Ishikawa (cell line): ENCODE measurements at regions not wholly inside any gene's neighbourhood (a gene's known extent, or its start where the extent isn't known, plus 50 kb on each side); places are given as distances from the start of the nearest gene placed in this dataset.

Source experiments
- CREB1 ChIP-seq: IDR thresholded peaks from 2 replicates; pipeline ENCODE4 v1.6.1; 2012; ENCODE audit warnings: low read depth
- EP300 ChIP-seq: IDR thresholded peaks from 2 replicates; pipeline ENCODE4 v1.6.1; 2012; ENCODE audit warnings: borderline replicate concordance
- NFIC ChIP-seq: IDR thresholded peaks from 2 replicates; pipeline ENCODE4 v1.6.1; 2012

DNA sequence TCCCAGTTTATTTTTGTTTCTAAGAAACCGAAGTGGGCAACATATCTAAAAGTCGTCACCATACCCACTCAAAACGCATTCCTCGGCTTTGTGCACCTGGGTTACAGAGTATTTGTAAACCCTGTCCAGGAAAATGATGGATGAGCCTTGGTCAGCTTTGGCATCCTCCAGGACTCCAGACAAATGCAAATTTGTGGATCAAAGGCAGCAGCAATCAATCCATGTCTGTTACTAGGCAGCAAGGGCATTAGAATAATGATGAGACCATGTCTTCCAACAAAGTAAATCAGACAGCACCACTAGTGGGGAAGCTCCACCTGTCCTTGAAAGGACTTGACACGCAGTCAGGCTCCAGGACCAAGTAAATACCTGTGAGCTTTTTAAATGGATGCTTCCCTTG is 672.6 kb upstream of the GYPC start:
- no peak for TF ChIP-seq EP300
- TF ChIP-seq NFIC = no peak
- TF ChIP-seq CREB1 = no peak
